ENCODE measurements at regions not wholly inside any gene's neighbourhood (a gene's known extent, or its start where the extent isn't known, plus 50 kb on each side); places are given as distances from the start of the nearest gene placed in this dataset.

DNA sequence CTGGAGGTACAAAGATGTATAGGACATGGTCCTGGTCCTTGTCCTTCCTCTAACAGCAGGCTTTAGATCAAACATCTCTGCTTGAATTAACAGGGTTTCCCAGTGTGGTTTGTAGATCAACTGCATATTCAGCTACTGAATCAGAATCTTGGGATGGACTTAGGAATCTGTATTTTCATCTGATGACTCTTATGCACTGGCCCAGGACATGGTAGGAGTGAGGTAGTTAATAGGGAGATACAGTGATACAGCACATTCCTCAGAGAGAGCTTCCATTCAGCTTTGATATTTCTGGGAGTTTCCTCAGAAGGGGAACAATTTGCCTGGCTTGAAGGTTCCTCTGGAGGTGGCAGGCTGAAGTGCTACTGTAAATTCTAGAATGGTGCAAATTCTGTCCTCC, 203.1 kb downstream of the LARP7 start:
- H3K4me1 ChIP-seq (replicated peaks; ENCODE audit: insufficient read depth) = no peaks in the 10 kb centered on the region
- no peaks in the 10 kb centered on the region for H3K27me3 ChIP-seq (ENCODE audit: insufficient read depth, low read depth)
- H2AFZ ChIP-seq = no peak overlapping the region
- intact Hi-C loops (cut with micrococcal nuclease; ENCODE audit: unreplicated experiment) = no loop called here
- H4K20me1 ChIP-seq (ENCODE audit: insufficient read depth) = no peaks in the 10 kb centered on the region
- TF ChIP-seq EZH2 (IDR thresholded peaks at IDR 0.05; ENCODE audit: low read depth) = no peak
- TF ChIP-seq, protein P1, sequence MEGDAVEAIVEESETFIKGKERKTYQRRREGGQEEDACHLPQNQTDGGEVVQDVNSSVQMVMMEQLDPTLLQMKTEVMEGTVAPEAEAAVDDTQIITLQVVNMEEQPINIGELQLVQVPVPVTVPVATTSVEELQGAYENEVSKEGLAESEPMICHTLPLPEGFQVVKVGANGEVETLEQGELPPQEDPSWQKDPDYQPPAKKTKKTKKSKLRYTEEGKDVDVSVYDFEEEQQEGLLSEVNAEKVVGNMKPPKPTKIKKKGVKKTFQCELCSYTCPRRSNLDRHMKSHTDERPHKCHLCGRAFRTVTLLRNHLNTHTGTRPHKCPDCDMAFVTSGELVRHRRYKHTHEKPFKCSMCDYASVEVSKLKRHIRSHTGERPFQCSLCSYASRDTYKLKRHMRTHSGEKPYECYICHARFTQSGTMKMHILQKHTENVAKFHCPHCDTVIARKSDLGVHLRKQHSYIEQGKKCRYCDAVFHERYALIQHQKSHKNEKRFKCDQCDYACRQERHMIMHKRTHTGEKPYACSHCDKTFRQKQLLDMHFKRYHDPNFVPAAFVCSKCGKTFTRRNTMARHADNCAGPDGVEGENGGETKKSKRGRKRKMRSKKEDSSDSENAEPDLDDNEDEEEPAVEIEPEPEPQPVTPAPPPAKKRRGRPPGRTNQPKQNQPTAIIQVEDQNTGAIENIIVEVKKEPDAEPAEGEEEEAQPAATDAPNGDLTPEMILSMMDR (conservative IDR thresholded peaks at IDR 0.05) = no peak
- no peak overlapping the region for H3K4me3 ChIP-seq
- H3K4me2 ChIP-seq = no peak overlapping the region
- POLR2A ChIA-PET (ENCODE audit: unreplicated experiment) = no interaction called here
- CTCF ChIA-PET = no interaction called here
- H3K9me3 ChIP-seq (ENCODE audit: insufficient read depth, low read depth) = no peaks in the 10 kb centered on the region
- no peak for DNase-seq
- no peaks in the 10 kb centered on the region for H3K79me2 ChIP-seq (ENCODE audit: low read depth)
- H3F3A ChIP-seq (ENCODE audit: insufficient read depth, low read depth) = no peaks in the 10 kb centered on the region
- H3K36me3 ChIP-seq (ENCODE audit: low read depth) = no peaks in the 10 kb centered on the region
- H3K9me2 ChIP-seq (ENCODE audit: insufficient read depth) = no peaks in the 10 kb centered on the region
- BruUV-seq (replicated peaks) = no TSS peak
- no peak overlapping the region for H3K27ac ChIP-seq

DNA sequence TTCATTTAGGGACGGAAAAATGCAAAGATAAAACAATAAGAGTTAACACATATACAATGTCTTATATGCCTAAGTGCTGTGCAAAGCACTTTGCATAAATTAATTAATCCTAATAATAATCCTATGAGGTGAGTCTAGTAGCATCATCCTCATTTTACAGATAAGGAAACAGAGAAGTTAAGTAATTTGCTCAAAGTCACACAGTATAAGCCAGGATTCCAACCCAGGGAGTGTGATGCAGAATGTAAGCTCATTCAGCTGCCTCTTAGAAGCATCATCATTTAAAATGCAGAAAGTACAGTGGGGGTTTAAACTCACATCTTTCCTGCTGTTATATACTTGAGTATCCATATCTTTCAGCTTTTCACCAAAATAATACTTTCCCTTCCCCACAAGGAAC, 203.7 kb downstream of the LARP7 start:
- ChIA-PET CTCF (no interaction called here), POLR2A (ENCODE audit: unreplicated experiment) (no interaction called here)
- H3F3A ChIP-seq (ENCODE audit: insufficient read depth, low read depth) = no peaks in the 10 kb centered on the region
- no peak for DNase-seq
- no peaks in the 10 kb centered on the region for H3K79me2 ChIP-seq (ENCODE audit: low read depth)
- H4K20me1 ChIP-seq (ENCODE audit: insufficient read depth) = no peaks in the 10 kb centered on the region
- no TSS peak for BruUV-seq (replicated peaks)
- TF ChIP-seq, protein P1 (conservative IDR thresholded peaks at IDR 0.05) = no peak
- TF ChIP-seq EZH2 (IDR thresholded peaks at IDR 0.05; ENCODE audit: low read depth) = no peak
- H3K27ac ChIP-seq = no peak overlapping the region
- H2AFZ ChIP-seq = no peak overlapping the region
- intact Hi-C loops (cut with micrococcal nuclease; ENCODE audit: unreplicated experiment) = no loop called here
- no peaks in the 10 kb centered on the region for H3K36me3 ChIP-seq (ENCODE audit: low read depth)
- no peaks in the 10 kb centered on the region for H3K27me3 ChIP-seq (ENCODE audit: insufficient read depth, low read depth)
- H3K9me3 ChIP-seq (ENCODE audit: insufficient read depth, low read depth) = no peaks in the 10 kb centered on the region
- H3K4me2 ChIP-seq = no peak overlapping the region
- no peaks in the 10 kb centered on the region for H3K4me1 ChIP-seq (replicated peaks; ENCODE audit: insufficient read depth)
- no peak overlapping the region for H3K4me3 ChIP-seq
- no peaks in the 10 kb centered on the region for H3K9me2 ChIP-seq (ENCODE audit: insufficient read depth)

DNA sequence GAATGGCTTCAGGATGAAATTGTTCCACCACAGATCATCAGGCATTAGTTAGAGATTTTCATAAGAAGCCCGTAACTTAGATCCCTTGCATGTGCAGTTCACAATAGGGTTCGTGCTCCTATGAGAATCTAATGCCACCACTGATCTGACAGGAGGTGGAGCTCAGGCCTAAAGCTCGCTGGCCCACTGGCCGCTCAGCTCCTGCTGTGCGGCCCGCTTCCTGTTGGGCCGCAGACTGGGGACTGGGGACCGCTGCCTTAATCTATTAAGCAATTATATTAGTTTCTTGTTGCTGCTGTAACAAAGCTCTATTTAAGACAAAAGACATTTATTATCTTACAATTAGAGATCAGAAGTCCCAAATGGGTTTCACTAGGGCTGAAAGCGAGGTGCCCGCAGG, 205.6 kb downstream of the LARP7 start:
- Histone ChIP-seq H2AFZ (no peak overlapping the region), H3K4me2 (no peak overlapping the region), H3K27me3 (ENCODE audit: insufficient read depth, low read depth) (no peaks in the 10 kb centered on the region), H3K27ac (no peak overlapping the region), H3K9me2 (ENCODE audit: insufficient read depth) (no peaks in the 10 kb centered on the region), H3K79me2 (ENCODE audit: low read depth) (no peaks in the 10 kb centered on the region), H4K20me1 (ENCODE audit: insufficient read depth) (no peaks in the 10 kb centered on the region), H3F3A (ENCODE audit: insufficient read depth, low read depth) (no peaks in the 10 kb centered on the region), H3K4me3 (no peak overlapping the region), H3K36me3 (ENCODE audit: low read depth) (no peaks in the 10 kb centered on the region), H3K4me1 (replicated peaks; ENCODE audit: insufficient read depth) (no peaks in the 10 kb centered on the region), H3K9me3 (ENCODE audit: insufficient read depth, low read depth) (no peaks in the 10 kb centered on the region)
- POLR2A ChIA-PET (ENCODE audit: unreplicated experiment) = no interaction called here
- intact Hi-C loops (cut with micrococcal nuclease; ENCODE audit: unreplicated experiment) = no loop called here
- BruUV-seq (replicated peaks) = no TSS peak
- CTCF ChIA-PET = no interaction called here
- no peak for DNase-seq
- TF ChIP-seq EZH2 (IDR thresholded peaks at IDR 0.05; ENCODE audit: low read depth) = no peak
- TF ChIP-seq, protein P1 (conservative IDR thresholded peaks at IDR 0.05) = no peak
